Stomach (tissue), 8 donors: ENCODE measurements at regions not wholly inside any gene's neighbourhood (a gene's known extent, or its start where the extent isn't known, plus 50 kb on each side); places are given as distances from the start of the nearest gene placed in this dataset.

Source experiments
- DNase-seq, 2 donors: peaks; one replicate each; pipeline versions ENCODE4 v3.0.0 to v3.0.0-alpha.2; 2013 to 2019
- H3K27ac ChIP-seq, 5 donors: fragments of 200-600 bp in 4 of 5; sonication (generic) in 4 of 5; one replicate each; pipeline ENCODE4 v1.5.1; 2013 to 2019; ENCODE audit warnings: mild to moderate bottlenecking in 1 of 5, moderate library complexity in 1 of 5
- H3K27me3 ChIP-seq, 3 donors: fragments of 200-600 bp; sonication (generic); one replicate each; pipeline ENCODE4 v1.5.1; 2017 to 2019; ENCODE audit warnings: mixed run types in 1 of 3
- H3K36me3 ChIP-seq, 4 donors: fragments of 200-600 bp; sonication (generic); 1 replicate in 3 of 4; 2 replicates in 1 of 4; pipeline ENCODE4 v1.5.1; 2016 to 2019
- H3K4me1 ChIP-seq, 4 donors: fragments of 200-600 bp; sonication (generic); one replicate each; pipeline ENCODE4 v1.5.1; 2016 to 2019
- H3K4me3 ChIP-seq, 4 donors: fragments of 200-600 bp; sonication (generic) in 3 of 4; one replicate each; pipeline ENCODE4 v1.5.1; 2016 to 2019; ENCODE audit warnings: mild to moderate bottlenecking in 1 of 4
- H3K9me3 ChIP-seq, 4 donors: fragments of 200-600 bp; sonication (generic); one replicate each; pipeline ENCODE4 v1.5.1; 2016 to 2019
- CTCF ChIP-seq, 7 experiments: fragments of 450-650 bp in 4 of 7; fragments of 200-600 bp in 3 of 7; sonication (generic) in 3 of 7; IDR thresholded peaks; one replicate each; pipeline ENCODE4 v1.5.1; 2016 to 2019; ENCODE audit warnings: antibody characterized with exemption in 7 of 7, control low read depth in 2 of 7, mild to moderate bottlenecking in 1 of 7
- EP300 ChIP-seq: sonication (generic); formaldehyde crosslinking; IDR thresholded peaks from one replicate; pipeline ENCODE4 v1.6.1; 2017; ENCODE audit warnings: antibody characterized with exemption
- POLR2A ChIP-seq, 4 donors: fragments of 450-650 bp; IDR thresholded peaks; one replicate each; pipeline ENCODE4 v1.6.1; 2016; ENCODE audit warnings: antibody characterized with exemption in 4 of 4, control low read depth in 2 of 4, mild to moderate bottlenecking in 1 of 4, moderate library complexity in 1 of 4
- POLR2AphosphoS5 ChIP-seq, 3 donors: sonication (generic); formaldehyde crosslinking; IDR thresholded peaks; one replicate each; pipeline ENCODE4 v1.6.1; 2016; ENCODE audit warnings: antibody characterized with exemption in 3 of 3
- WGBS, 5 donors: extraction: QIAGEN DNeasy Blood & Tissue Kit in 3 of 5; methylation state at CpG; one replicate each; pipeline versions ENCODE4 v1.1.5 to v1.1.7; 2013 to 2018; 5-methylcytosine and 5-hydroxymethylcytosine counted together
- intact Hi-C: fragments of 100-400 bp; cut with DNase I; formaldehyde crosslinking; loops from one replicate; pipeline ENCODE4 v1.15.1; 2023; ENCODE audit warnings: low total_unique reads
- donor health status: healthy with polysubstance abuse.
- donor health status: Bipolar disorder and iron deficiency.
- donor health status: healthy.

- Histone ChIP-seq H3K27ac (no peak overlapping the region), H3K9me3 (peaks cover 0 to 2% (median 0%) of the 10 kb centered on the region in 4 donors), H3K4me3 (no peak overlapping the region), H3K4me1 (no peaks in the 10 kb centered on the region), H3K27me3 (no peaks in the 10 kb centered on the region), H3K36me3 (no peaks in the 10 kb centered on the region)
- 86 to 96% (median 88%) methylated on average over 5 to 6 of the region's 6 CpGs for WGBS, 5 donors
- TF ChIP-seq EP300 (no peak), POLR2A (IDR thresholded peaks at IDR 0.05) (no peak), POLR2AphosphoS5 (IDR thresholded peaks at IDR 0.05) (no peak), CTCF (IDR thresholded peaks at IDR 0.05) (no peak)
- intact Hi-C loops = no loop called here
- DNase-seq = no peak
Measured at GRCh38 chrX:43176686-43177085, 398.7 kb upstream of the PPP1R2C start.

GRCh38 chrX:43188296-43188695 lies 410.3 kb upstream of the PPP1R2C start:
- Histone ChIP-seq H3K36me3 (no peaks in the 10 kb centered on the region), H3K9me3 (no peaks in the 10 kb centered on the region), H3K27me3 (no peaks in the 10 kb centered on the region), H3K4me3 (no peak overlapping the region), H3K4me1 (no peaks in the 10 kb centered on the region), H3K27ac (no peak overlapping the region)
- no peak for DNase-seq
- intact Hi-C loops = no loop called here
- TF ChIP-seq POLR2AphosphoS5 (IDR thresholded peaks at IDR 0.05) (no peak), EP300 (no peak), POLR2A (IDR thresholded peaks at IDR 0.05) (no peak), CTCF (IDR thresholded peaks at IDR 0.05) (no peak)
- WGBS, 5 donors = 88 to 100% (median 93%) methylated on average over 1 of the region's 1 CpG

GRCh38 chrX:43211570-43211969 lies 433.6 kb upstream of the PPP1R2C start:
- H3K9me3 ChIP-seq = peaks cover 0 to 34% (median 16%) of the 10 kb centered on the region in 4 donors
- no peaks in the 10 kb centered on the region for H3K36me3 ChIP-seq
- H3K4me3 ChIP-seq = no peak overlapping the region
- H3K27ac ChIP-seq = no peak overlapping the region
- no peaks in the 10 kb centered on the region for H3K4me1 ChIP-seq
- no peak for DNase-seq
- intact Hi-C loops = no loop called here
- no peak for TF ChIP-seq CTCF (IDR thresholded peaks at IDR 0.05)
- TF ChIP-seq POLR2A (IDR thresholded peaks at IDR 0.05) = no peak
- no peak for TF ChIP-seq POLR2AphosphoS5 (IDR thresholded peaks at IDR 0.05)
- no peak for TF ChIP-seq EP300
- no peaks in the 10 kb centered on the region for H3K27me3 ChIP-seq

GRCh38 chrX:43218198-43218597 lies 437.9 kb upstream of the MAOA start:
- intact Hi-C loops = no loop called here
- TF ChIP-seq POLR2A (IDR thresholded peaks at IDR 0.05) (no peak), EP300 (no peak), POLR2AphosphoS5 (IDR thresholded peaks at IDR 0.05) (no peak), CTCF (IDR thresholded peaks at IDR 0.05) (no peak)
- 10 to 32% (median 15%) methylated on average over 2 of the region's 2 CpGs for WGBS, 5 donors

More at GRCh38 chrX:43218198-43218597, 437.9 kb upstream of the MAOA start:
- peaks cover 0 to 18% (median 8%) of the 10 kb centered on the region in 4 donors for H3K9me3 ChIP-seq
- no peak for DNase-seq
- H3K27me3 ChIP-seq = no peaks in the 10 kb centered on the region
- no peak overlapping the region for H3K4me3 ChIP-seq
- no peaks in the 10 kb centered on the region for H3K36me3 ChIP-seq
- H3K4me1 ChIP-seq = no peaks in the 10 kb centered on the region
- H3K27ac ChIP-seq = no peak overlapping the region
